Breast epithelium (tissue), 4 donors: ENCODE measurements at regions not wholly inside any gene's neighbourhood (a gene's known extent, or its start where the extent isn't known, plus 50 kb on each side); places are given as distances from the start of the nearest gene placed in this dataset.

Source experiments
- DNase-seq, 2 donors: peaks; one replicate each; pipeline ENCODE4 v3.0.0-alpha.2; 2019; ENCODE audit warnings: low spot score in 2 of 2
- H3K27ac ChIP-seq, 2 donors: fragments of 200-600 bp; sonication (generic) in 1 of 2; one replicate each; pipeline ENCODE4 v1.5.1; 2016 to 2019; ENCODE audit warnings: mild to moderate bottlenecking in 1 of 2
- H3K27me3 ChIP-seq, 2 donors: fragments of 200-600 bp; sonication (generic) in 1 of 2; one replicate each; pipeline versions ENCODE4 v1.5.1 to v1.6.0; 2017 to 2019; ENCODE audit warnings: control low read depth in 1 of 2, mild to moderate bottlenecking in 1 of 2
- H3K36me3 ChIP-seq: fragments of 200-600 bp; one replicate; pipeline ENCODE4 v1.5.1; 2019
- H3K4me1 ChIP-seq, 2 donors: fragments of 200-600 bp; sonication (generic); one replicate each; pipeline ENCODE4 v1.5.1; 2016 to 2019; ENCODE audit warnings: control low read depth in 1 of 2
- H3K4me3 ChIP-seq, 3 donors: fragments of 200-600 bp; sonication (generic); 1 replicate in 2 of 3; 2 replicates in 1 of 3; pipeline ENCODE4 v1.5.1; 2016 to 2019; ENCODE audit warnings: mild to moderate bottlenecking in 3 of 3, moderate library complexity in 2 of 3
- H3K9me3 ChIP-seq, 2 donors: fragments of 200-600 bp; sonication (generic) in 1 of 2; one replicate each; pipeline ENCODE4 v1.5.1; 2016 to 2019; ENCODE audit warnings: control low read depth in 1 of 2
- POLR2A ChIP-seq: fragments of 450-650 bp; IDR thresholded peaks from one replicate; pipeline ENCODE4 v1.6.1; 2016; ENCODE audit warnings: antibody characterized with exemption, mild to moderate bottlenecking, moderate library complexity
- POLR2AphosphoS5 ChIP-seq, 3 donors: sonication (generic); formaldehyde crosslinking; IDR thresholded peaks; one replicate each; pipeline ENCODE4 v1.6.1; 2017; ENCODE audit warnings: antibody characterized with exemption in 3 of 3
- intact Hi-C: fragments of 100-400 bp; cut with DNase I; formaldehyde crosslinking; loops from one replicate; pipeline ENCODE4 v1.15.1; 2023; ENCODE audit warnings: low total_unique reads
- TF ChIP-seq, protein P1 (sequence below), 3 donors: fragments of 450-650 bp; IDR thresholded peaks; one replicate each; pipeline ENCODE4 v1.5.1; 2016 to 2017; ENCODE audit warnings: antibody characterized with exemption in 3 of 3, mild to moderate bottlenecking in 3 of 3, moderate library complexity in 3 of 3

DNA sequence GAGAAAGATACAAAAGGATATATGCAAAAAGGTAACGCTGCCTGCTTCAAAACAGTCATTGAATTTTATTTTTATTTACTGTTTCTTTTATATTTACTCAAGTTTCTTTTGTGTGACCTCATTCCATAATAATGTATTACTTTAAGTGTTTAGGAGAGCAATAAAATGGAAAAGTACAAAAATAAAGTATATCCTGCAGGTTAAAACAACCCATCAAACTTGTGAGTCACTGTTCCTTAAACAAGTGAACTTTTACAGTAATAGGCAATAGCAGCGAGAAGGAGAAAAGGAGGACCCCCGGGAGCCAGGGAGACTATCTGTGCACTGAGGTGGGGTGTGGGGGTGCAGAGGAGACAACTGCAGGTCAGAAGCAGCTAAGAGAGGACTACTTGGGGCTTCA is 124.5 kb downstream of the EN1 start:
- no peak for DNase-seq
- Histone ChIP-seq H3K36me3 (no peaks in the 10 kb centered on the region), H3K4me1 (no peaks in the 10 kb centered on the region), H3K27me3 (no peaks in the 10 kb centered on the region), H3K9me3 (peaks cover 0 to 9% of the 10 kb centered on the region in 2 donors), H3K4me3 (no peak overlapping the region), H3K27ac (no peak overlapping the region)
- TF ChIP-seq POLR2A (no peak), POLR2AphosphoS5 (IDR thresholded peaks at IDR 0.05) (no peak)
- TF ChIP-seq, protein P1, sequence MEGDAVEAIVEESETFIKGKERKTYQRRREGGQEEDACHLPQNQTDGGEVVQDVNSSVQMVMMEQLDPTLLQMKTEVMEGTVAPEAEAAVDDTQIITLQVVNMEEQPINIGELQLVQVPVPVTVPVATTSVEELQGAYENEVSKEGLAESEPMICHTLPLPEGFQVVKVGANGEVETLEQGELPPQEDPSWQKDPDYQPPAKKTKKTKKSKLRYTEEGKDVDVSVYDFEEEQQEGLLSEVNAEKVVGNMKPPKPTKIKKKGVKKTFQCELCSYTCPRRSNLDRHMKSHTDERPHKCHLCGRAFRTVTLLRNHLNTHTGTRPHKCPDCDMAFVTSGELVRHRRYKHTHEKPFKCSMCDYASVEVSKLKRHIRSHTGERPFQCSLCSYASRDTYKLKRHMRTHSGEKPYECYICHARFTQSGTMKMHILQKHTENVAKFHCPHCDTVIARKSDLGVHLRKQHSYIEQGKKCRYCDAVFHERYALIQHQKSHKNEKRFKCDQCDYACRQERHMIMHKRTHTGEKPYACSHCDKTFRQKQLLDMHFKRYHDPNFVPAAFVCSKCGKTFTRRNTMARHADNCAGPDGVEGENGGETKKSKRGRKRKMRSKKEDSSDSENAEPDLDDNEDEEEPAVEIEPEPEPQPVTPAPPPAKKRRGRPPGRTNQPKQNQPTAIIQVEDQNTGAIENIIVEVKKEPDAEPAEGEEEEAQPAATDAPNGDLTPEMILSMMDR (IDR thresholded peaks at IDR 0.05) = no peak
- intact Hi-C loops = no loop called here

DNA sequence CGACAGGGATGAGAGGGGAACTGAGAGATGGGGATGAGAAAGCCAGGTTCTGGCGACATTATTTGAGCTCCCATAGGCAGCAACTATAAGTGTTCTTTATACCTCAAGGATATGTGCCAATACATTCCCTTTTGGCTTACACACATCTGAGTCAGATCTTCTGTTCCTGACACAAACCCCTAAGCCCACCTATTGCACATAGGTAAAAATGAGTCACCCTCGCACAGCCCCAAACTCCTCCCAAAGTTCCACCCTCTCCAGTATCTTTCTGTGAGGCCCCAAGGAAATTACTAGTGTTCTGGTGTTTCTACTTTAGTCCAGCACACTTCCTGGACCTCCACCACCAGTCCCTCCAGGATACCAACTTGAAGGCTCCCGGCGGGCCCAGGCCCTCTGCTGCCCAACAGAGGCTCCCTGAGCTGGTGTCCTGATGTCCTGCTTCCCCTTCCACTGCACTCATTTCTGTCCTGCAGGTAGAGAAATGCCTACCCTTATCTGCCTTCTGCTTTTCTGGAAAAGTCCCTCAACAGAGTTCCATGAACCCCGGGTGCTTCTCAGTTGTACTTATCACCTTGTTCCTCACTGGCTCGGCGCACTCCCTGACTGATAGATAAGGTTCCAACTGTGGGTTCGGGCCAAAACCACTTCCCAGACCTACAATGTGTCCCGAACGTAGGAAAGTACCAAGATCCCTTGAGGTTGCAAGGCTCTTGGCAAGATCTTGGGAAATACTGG is 125.5 kb downstream of the EN1 start:
- no peak for TF ChIP-seq POLR2A
- TF ChIP-seq, protein P1 (IDR thresholded peaks at IDR 0.05) = no peak
- TF ChIP-seq POLR2AphosphoS5 (IDR thresholded peaks at IDR 0.05) = no peak
- intact Hi-C loops = no loop called here
- Histone ChIP-seq H3K4me3 (no peak overlapping the region), H3K27me3 (no peaks in the 10 kb centered on the region), H3K4me1 (no peaks in the 10 kb centered on the region), H3K27ac (no peak overlapping the region), H3K9me3 (no peaks in the 10 kb centered on the region), H3K36me3 (no peaks in the 10 kb centered on the region)
- no peak for DNase-seq

DNA sequence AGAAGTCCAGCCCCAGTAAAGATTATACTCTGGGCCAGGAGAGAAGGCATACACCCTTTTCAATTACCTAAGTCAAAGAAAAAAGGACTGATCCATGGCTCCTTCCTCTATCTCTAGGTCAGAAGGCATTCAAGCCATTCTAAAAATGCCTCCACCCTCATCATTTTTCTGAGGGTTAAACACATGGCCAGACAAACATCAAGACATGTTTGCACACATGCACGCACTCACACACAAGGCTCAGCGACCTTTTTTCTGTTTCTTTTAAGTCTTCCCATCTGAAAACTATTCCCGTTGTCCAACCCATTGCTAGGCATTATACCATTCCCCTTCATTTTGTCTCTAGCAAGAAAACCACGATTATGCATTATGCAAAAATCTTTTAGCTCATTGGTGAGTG is 126.6 kb downstream of the EN1 start:
- H3K4me3 ChIP-seq = no peak overlapping the region
- H3K36me3 ChIP-seq = no peaks in the 10 kb centered on the region
- intact Hi-C loops = no loop called here
- DNase-seq = no peak
- no peak for TF ChIP-seq POLR2A
- TF ChIP-seq, protein P1 (IDR thresholded peaks at IDR 0.05) = no peak
- H3K27me3 ChIP-seq = no peaks in the 10 kb centered on the region
- no peak overlapping the region for H3K27ac ChIP-seq
- no peaks in the 10 kb centered on the region for H3K4me1 ChIP-seq
- H3K9me3 ChIP-seq = no peaks in the 10 kb centered on the region

DNA sequence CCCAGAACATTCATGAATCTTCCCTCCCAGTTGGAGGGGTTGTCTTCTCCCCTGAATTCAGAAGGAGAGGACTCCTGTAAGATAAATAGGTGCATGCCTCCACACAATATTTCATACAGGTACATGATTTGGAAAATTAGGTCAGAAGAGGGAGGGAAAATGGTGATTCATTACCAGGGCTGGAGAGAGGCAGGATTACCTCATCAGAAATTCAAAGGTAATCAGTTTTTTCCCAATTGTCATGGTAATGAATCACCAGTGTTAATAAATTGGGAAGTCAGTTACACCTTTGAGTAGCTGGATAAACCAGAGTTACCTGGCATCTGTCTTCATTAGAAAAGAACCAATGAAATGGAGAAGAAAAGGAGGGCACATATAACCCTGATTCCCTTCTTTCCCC is 128.5 kb downstream of the EN1 start:
- TF ChIP-seq, protein P1 (IDR thresholded peaks at IDR 0.05) = no peak
- TF ChIP-seq POLR2A (no peak), POLR2AphosphoS5 (IDR thresholded peaks at IDR 0.05) (no peak)
- H3K36me3 ChIP-seq = no peaks in the 10 kb centered on the region
- H3K4me3 ChIP-seq = no peak overlapping the region
- H3K27ac ChIP-seq = no peak overlapping the region
- intact Hi-C loops = no loop called here
- no peaks in the 10 kb centered on the region for H3K4me1 ChIP-seq
- no peaks in the 10 kb centered on the region for H3K27me3 ChIP-seq
- no peaks in the 10 kb centered on the region for H3K9me3 ChIP-seq
- DNase-seq = no peak

DNA sequence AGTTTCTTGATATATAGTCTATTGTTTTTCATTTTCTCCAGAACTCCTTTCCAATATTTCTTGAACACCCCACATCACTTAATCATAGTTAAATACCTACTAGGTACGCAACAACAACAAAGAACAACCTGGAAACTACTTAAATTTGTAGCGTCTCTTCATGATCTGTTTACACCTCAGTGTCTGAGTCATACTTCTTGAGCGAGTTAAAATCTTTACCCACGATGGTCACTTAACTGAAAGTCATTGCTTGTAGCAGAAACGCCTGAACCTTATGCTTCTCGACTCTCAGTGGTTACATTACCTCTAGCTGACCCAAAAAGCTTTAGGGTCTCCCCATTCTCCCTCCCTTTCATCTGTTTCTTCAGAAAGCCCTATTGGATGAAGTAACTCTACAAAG is 131.3 kb downstream of the EN1 start:
- Histone ChIP-seq H3K4me3 (no peak overlapping the region), H3K9me3 (no peaks in the 10 kb centered on the region), H3K4me1 (no peaks in the 10 kb centered on the region), H3K27ac (no peak overlapping the region), H3K27me3 (no peaks in the 10 kb centered on the region), H3K36me3 (no peaks in the 10 kb centered on the region)
- intact Hi-C loops = no loop called here
- no peak for DNase-seq
- TF ChIP-seq POLR2A (no peak), POLR2AphosphoS5 (IDR thresholded peaks at IDR 0.05) (no peak)
- TF ChIP-seq, protein P1 (IDR thresholded peaks at IDR 0.05) = no peak
